MG63 (cell line): ENCODE measurements at regions not wholly inside any gene's neighbourhood (a gene's known extent, or its start where the extent isn't known, plus 50 kb on each side); places are given as distances from the start of the nearest gene placed in this dataset.

ENCODE experiments used
- DNase-seq: peaks from one replicate; pipeline ENCODE4 v3.0.0-alpha.2; 2020
- H3K27me3 ChIP-seq: fragments of 250-450 bp; sonication (Bioruptor Pico); 2 replicates; pipeline ENCODE4 v1.5.1; 2020; ENCODE audit warnings: mild to moderate bottlenecking, moderate library complexity
- H3K36me3 ChIP-seq: fragments of 250-450 bp; sonication (Bioruptor Pico); 2 replicates; pipeline ENCODE4 v1.5.1; 2020; ENCODE audit warnings: mild to moderate bottlenecking, moderate library complexity
- H3K4me3 ChIP-seq: fragments of 250-450 bp; sonication (Bioruptor Pico); 2 replicates; pipeline ENCODE4 v1.5.1; 2020; ENCODE audit warnings: mild to moderate bottlenecking, moderate library complexity
- H3K9me3 ChIP-seq: fragments of 250-450 bp; sonication (Bioruptor Pico); 2 replicates; pipeline ENCODE4 v1.5.1; 2020; ENCODE audit warnings: mild to moderate bottlenecking, moderate library complexity

DNA sequence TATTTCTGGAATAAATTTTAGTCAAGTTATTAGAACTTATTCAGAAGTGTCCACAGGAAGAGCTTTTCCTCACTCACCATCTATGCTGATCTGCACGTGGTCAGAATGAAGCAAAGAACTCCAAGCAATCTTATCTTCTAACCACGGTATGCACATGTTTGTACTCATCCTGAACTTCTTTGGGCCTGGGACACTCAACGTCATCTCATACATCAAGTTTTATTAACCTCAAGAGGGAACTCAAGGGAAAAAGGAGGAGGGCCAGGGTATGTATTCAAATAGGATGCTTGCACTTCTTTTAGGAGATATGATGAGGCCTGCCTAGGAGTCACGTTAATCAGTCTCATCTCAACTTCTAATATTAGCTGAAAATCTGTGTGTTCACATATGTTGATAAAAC is 142.5 kb downstream of the C1orf94 start:
- no peaks in the 10 kb centered on the region for H3K27me3 ChIP-seq
- DNase-seq = no peak
- no peaks in the 10 kb centered on the region for H3K36me3 ChIP-seq
- H3K9me3 ChIP-seq = no peaks in the 10 kb centered on the region
- H3K4me3 ChIP-seq = no peak overlapping the region

DNA sequence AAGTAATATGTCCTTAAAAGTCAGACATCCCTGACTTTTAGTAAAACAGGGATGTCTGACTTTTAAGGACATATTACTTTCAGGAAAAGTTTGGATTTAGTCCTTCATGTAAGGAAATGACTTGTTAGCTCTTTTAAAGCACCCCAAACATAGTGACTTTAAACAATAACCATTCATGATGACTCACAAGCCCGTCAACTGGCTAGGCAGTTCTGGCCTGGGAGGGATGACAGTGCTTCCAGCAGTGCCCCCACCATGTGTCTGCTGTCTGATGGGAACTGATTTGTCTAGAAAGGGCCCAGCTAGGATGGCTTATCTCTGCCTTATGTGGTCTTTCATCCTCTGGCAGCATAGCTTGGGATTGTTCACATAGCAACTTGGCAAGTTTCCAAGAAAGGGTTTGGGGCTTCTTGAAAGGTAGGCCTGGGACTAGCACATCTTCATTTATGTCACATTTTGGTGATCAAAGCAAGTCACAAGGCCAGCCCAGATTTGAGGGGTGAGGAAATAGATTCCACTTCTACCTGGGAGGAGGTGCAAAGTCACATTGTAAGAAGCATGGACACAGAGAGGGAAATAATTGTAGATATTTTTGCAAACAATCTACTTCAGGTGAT is 143.5 kb downstream of the C1orf94 start:
- no peaks in the 10 kb centered on the region for H3K27me3 ChIP-seq
- peak; percentile 12 for DNase-seq
- no peaks in the 10 kb centered on the region for H3K9me3 ChIP-seq
- H3K4me3 ChIP-seq = no peak overlapping the region
- H3K36me3 ChIP-seq = no peaks in the 10 kb centered on the region

DNA sequence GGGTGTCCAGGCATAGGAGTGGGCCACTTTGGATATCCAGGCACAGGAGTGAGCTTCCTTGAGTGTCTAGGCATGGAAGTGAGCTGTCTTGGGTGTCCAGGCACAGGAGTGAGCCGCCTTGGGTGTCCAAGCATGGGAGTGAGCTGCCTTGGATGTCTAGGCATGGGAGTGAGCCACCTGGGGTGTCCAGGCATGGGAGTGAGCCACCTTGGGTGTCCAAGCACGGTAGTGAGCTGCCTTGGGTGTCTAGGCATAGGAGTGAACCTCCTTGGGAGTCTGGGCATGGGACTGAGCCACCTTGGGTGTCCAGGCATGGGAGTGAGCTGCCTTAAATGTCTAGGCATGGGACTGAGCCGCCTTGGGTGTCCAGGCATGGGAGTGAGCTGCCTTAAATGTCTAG is 146.3 kb downstream of the C1orf94 start:
- DNase-seq = no peak
- Histone ChIP-seq H3K9me3 (no peaks in the 10 kb centered on the region), H3K27me3 (no peaks in the 10 kb centered on the region), H3K36me3 (no peaks in the 10 kb centered on the region), H3K4me3 (no peak overlapping the region)

DNA sequence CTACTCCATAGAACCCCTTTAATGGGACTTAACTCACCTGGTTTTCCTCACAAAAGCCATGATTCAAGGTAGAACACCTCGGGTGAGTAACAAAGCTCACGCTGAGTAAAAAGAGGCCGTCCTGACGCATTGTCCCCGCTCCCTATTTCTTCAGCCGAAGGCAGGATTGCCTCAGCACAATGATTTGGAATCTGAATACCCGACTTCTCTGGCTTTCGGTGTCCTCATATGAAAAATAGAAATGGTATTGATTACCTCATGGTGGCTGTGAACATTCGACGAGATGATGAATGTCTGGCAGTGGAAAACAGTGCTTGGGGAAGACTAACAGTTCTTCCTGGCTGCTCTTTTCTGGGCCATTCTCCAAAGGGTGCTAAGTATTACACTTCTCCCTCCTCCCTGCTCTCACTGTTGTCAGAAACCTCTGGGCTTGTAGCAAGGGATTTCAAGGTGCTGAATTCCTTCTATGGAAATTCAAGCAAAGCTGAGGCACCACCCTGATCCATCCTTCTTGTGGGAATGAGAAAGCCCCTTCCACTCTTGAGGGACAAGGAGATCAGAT is 148.3 kb downstream of the C1orf94 start:
- Histone ChIP-seq H3K36me3 (no peaks in the 10 kb centered on the region), H3K9me3 (no peaks in the 10 kb centered on the region), H3K4me3 (no peak overlapping the region), H3K27me3 (no peaks in the 10 kb centered on the region)
- DNase-seq = no peak

DNA sequence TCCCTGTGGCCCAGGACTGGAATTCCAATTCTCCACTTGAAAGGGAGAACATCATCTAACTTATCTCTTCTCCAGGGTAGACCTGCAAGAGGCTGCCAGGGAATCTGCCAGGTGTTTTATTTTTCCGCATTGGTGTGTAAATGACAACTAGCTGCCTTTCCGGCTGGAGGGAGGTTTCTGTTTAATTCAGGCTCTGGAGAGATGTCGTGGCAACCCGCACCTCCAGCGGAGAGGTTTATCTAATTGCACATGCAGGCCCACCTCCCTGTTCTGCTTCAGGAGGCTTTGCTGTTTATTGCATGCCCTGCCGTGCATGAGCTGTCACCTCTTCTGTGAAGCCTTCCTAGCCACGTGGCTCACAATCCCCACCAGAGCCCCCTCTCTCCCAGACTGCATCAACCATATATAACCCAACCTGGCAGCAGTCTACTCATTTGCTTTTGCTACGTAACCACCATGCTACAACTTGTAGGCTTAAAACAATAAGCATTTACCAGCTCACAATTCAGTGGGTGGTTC is 151.6 kb downstream of the C1orf94 start:
- Histone ChIP-seq H3K4me3 (no peak overlapping the region), H3K9me3 (no peaks in the 10 kb centered on the region), H3K27me3 (no peaks in the 10 kb centered on the region), H3K36me3 (no peaks in the 10 kb centered on the region)
- no peak for DNase-seq

DNA sequence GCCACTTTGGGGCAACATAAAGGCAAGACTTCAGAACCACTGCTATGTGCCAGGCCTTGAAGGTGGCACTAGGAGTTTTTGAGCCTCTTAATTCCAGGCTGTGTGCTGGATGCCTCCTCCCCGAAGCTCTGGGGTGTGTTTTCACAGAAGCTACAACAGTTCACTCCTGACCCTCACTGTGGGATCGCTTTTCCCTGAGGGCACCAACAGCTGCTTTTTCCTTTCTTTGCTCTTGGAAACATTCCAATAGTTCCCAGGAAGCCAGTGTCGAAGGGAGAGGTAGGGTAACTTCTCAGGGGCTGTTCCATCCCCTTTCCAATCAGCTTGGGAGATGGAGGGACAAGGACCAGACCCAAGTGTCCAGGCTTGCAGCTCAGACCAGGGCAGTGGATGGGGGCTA is 153.4 kb downstream of the C1orf94 start:
- Histone ChIP-seq H3K9me3 (no peaks in the 10 kb centered on the region), H3K36me3 (no peaks in the 10 kb centered on the region), H3K4me3 (no peak overlapping the region), H3K27me3 (no peaks in the 10 kb centered on the region)
- DNase-seq = no peak

DNA sequence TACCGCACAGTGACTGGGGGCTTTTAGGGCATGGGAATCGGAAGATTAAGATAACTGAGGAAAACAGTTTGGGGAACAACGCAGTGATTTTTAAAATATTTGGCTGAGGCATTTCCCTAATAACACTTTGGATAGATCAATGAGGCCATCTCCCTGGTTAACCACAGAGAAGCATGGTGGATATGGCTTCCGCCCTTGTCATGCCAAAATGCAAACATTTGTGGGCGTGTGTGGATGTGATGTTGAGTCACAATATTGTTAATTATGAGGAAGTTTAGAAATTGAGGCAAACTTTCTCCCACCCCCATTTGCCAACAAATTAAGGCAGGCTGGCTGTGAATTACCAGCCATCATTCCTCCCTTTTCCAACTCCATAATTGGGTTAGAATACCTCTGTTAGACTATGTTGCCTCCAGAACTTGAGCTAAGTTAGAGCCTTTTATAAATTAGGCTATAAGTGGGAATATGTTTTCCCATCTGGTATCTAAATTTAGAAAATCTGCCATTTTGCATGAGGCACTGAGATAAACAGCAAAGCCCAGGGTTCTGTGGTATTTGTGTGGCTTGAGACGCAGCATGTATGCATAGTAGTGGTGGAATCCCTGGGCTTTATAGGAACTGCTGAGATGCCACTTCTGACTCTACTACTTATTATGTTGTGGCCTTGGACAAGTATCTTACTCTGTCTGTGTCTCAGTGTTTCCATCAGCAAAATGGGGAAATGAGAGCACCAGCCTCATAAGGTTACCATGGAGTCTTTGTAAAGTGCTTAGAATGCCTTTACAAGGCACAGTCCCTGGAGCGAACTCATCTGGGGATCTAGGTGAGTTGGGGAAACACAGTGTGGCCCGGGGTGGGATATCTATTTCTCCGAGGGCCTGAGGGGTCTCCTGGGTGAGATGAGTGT is 154.6 kb downstream of the C1orf94 start:
- no peak overlapping the region for H3K4me3 ChIP-seq
- no peaks in the 10 kb centered on the region for H3K36me3 ChIP-seq
- no peaks in the 10 kb centered on the region for H3K9me3 ChIP-seq
- H3K27me3 ChIP-seq = no peaks in the 10 kb centered on the region
- DNase-seq = no peak

DNA sequence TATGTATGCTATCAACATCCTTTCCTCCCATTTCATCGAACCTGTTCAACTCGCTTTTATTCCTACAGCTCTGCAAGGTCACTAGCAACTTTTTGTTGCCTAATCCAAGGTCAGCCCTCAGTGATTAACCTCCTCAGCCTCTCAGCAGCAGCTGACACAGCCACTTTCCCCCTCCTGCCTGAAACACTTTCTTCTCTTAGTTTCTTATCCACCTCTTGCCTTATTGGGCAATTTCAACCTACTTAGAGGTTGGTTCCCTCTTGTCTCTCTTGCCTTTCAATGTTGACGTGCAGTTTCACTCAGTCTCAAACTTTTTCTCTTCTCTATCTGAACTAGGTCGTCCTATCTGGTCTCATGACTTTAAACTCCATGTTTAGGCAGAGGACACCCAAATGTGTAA is 156.3 kb downstream of the C1orf94 start:
- DNase-seq = no peak
- Histone ChIP-seq H3K36me3 (no peaks in the 10 kb centered on the region), H3K9me3 (no peaks in the 10 kb centered on the region), H3K27me3 (no peaks in the 10 kb centered on the region), H3K4me3 (no peak overlapping the region)

DNA sequence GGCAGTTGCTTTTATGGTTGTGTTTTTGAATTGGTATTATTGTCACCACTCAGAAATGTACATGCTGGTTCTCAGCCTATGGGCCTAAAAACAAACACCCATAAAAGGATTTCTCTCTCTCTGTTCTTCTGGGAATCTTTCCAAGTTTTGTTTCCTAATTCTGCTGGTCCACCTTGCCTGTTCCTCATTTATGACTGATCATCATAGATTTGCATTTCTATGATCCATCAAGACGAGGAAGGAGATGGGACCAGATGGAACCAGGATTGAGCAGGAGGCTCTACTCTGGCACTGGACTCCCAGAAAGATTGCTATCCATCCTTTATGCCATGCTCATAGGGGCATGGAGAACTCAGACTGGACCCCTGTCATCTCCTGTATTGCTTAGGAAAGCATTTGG is 162.2 kb downstream of the C1orf94 start:
- no peaks in the 10 kb centered on the region for H3K9me3 ChIP-seq
- H3K27me3 ChIP-seq = no peaks in the 10 kb centered on the region
- H3K4me3 ChIP-seq = no peak overlapping the region
- DNase-seq = no peak
- no peaks in the 10 kb centered on the region for H3K36me3 ChIP-seq

DNA sequence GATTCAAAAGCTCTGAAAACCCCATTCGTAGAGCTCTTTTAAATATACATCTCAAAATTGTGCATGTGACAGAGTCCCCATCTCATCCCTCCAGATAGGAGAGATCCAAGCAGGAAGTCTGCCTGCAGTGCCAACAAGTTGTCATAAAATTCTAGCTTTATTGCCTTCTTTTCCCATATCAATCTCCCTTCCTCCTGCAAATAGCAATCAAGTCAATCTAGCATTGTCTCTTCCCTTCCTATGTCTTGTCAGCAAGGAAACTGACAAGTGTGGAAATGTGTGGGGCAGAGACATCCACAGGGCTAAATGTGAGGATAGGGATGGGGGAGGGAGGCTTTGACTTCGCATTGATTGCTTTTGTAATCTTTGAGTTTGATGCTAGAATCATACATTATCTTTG is 165.2 kb downstream of the C1orf94 start:
- no peak for DNase-seq

DNA sequence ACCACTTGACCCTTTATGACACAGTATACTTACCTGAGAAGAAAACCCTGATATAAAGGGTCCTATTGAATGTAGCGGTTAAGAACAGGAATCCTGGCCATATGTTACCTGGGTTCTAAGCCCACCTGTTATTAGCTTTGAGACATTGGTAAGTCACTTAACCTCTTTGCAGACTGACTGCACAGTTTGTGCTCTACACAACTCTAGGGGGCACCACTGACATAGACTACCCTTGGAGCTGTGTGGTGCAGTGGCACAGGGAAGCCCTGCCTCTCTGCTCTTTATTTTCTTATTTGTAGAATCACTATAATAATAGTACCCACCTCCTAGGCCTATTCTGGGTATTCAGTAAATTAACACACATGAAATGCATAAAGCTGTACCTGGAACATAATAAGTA is 165.6 kb downstream of the C1orf94 start:
- no peaks in the 10 kb centered on the region for H3K9me3 ChIP-seq
- H3K36me3 ChIP-seq = no peaks in the 10 kb centered on the region

More for the DNA sequence above, 165.2 kb downstream of the C1orf94 start:
- no peaks in the 10 kb centered on the region for H3K27me3 ChIP-seq
- no peaks in the 10 kb centered on the region for H3K36me3 ChIP-seq
- H3K9me3 ChIP-seq = no peaks in the 10 kb centered on the region
- no peak overlapping the region for H3K4me3 ChIP-seq

DNA sequence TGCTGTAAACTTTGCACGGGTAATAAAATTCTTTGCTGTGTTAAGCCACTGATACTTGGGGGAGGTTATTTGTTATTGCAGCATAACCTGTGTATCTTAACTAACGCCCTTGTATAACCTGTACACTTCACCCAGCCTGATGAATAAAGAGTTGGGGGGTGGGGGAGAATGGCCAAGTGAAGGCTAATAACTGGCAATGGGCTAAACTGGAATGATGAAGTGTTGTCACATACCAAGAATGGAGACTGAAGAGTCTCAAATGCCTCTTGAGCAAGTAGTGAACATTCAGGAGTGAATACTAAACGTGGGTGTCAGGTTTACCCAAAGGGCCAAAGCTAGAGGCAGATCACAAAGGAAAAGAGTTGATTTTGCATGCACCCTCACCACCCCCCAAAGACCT is 169.4 kb downstream of the C1orf94 start:
- Histone ChIP-seq H3K9me3 (no peaks in the 10 kb centered on the region), H3K36me3 (no peaks in the 10 kb centered on the region), H3K27me3 (no peaks in the 10 kb centered on the region), H3K4me3 (no peak overlapping the region)
- DNase-seq = no peak

More for the DNA sequence above, 165.6 kb downstream of the C1orf94 start:
- Histone ChIP-seq H3K4me3 (no peak overlapping the region), H3K27me3 (no peaks in the 10 kb centered on the region)
- no peak for DNase-seq

DNA sequence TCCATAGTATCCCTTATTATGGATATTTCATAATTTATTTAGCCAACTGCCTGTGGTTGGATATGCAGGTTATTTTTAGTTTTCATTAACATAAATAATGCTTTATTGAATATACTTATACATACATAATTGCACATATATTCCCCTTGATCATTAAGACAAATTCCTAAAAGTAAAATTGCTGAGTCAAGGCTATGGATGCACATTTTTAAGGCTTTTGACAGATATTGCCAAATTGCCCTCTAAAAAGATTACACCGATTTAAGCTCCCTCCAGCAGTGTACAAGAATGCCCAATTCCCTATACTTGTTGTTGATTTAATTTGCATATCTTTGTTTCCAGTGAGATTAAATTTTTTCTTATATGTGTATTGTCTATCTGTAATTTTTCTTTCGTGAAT is 176.7 kb downstream of the C1orf94 start:
- Histone ChIP-seq H3K27me3 (no peaks in the 10 kb centered on the region), H3K9me3 (no peaks in the 10 kb centered on the region), H3K4me3 (no peak overlapping the region), H3K36me3 (no peaks in the 10 kb centered on the region)
- DNase-seq = no peak

DNA sequence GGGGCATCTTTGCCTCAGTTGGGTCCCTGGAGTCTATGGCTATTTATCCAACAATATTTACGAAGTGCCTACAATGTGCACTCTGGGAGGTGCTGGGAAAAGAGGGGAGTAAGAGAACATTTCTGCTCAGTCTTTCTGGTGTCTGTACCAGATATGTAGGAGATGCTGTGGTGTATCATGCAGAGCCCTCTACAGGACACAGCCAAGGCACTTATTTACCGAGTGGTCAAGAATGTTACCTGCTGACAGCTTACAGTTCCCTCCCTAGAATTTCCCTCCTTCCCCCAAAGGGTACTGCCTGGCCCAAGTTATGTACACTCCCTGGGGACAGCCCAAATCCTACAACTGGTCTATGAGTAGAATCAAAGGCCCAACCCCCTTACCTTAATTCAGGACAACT is 177.7 kb downstream of the C1orf94 start:
- H3K4me3 ChIP-seq = no peak overlapping the region
- no peaks in the 10 kb centered on the region for H3K9me3 ChIP-seq
- H3K36me3 ChIP-seq = no peaks in the 10 kb centered on the region
- no peaks in the 10 kb centered on the region for H3K27me3 ChIP-seq
- DNase-seq = no peak

DNA sequence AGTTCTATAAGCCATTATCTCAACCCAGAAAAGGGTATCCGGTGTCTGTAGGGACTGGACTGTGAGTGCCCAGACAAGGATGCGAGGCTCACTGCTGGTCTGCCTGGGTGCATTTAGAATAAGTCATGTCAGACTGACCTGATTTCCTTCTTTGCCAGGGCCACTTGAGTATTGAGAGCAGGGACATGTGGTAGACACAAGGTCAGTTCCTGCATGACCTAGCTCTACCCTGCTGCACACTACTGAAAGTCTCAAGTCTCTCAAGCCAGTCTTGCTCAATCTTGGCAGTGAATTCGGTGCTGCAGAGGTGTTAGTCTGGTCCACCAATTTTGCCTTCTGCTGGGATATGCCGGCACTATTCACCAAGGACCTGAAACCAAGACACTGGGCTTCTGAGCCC is 180.1 kb downstream of the C1orf94 start:
- no peak for DNase-seq
- Histone ChIP-seq H3K36me3 (no peaks in the 10 kb centered on the region), H3K4me3 (no peak overlapping the region), H3K9me3 (no peaks in the 10 kb centered on the region), H3K27me3 (no peaks in the 10 kb centered on the region)

DNA sequence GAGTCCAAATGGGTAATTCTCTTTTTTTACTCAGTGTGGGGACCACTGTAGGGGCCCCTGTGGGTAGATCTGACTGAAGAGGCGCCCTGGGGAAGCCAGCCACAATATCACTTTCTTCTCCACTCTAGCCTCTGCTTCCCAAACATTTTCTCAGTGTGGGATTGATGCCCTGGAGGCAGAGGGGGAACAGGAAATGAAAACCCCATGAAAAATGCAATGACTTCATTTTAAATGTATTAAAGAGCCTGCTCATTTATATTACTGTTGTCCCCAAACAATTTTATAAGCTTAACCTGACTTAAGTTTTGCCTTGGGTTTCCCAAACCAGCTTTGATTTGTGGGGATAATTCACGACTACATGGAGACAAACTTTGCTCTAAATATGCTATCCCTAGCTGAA is 181.9 kb downstream of the C1orf94 start:
- Histone ChIP-seq H3K4me3 (no peak overlapping the region), H3K9me3 (no peaks in the 10 kb centered on the region), H3K36me3 (no peaks in the 10 kb centered on the region), H3K27me3 (no peaks in the 10 kb centered on the region)
- no peak for DNase-seq

DNA sequence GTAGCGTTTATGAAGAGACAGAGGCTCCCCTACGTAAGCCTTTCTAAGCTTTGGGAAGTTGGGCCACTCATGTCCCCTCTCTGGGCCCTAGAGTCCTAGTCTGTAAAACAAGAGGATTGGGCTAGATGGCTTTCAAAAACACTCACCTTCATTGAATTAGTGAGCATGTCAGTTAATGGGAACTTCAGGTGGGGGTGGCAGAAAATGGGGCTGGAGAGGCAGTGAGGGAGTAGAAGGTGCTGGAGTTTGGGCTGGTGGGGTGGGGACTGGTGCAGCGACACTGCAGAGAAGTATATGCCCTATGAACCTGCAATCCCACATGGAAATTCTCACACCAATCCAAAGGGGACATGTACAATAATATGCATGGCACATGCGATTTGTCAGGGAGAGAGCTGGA is 182.7 kb downstream of the C1orf94 start:
- Histone ChIP-seq H3K27me3 (no peaks in the 10 kb centered on the region), H3K4me3 (no peak overlapping the region)

DNA sequence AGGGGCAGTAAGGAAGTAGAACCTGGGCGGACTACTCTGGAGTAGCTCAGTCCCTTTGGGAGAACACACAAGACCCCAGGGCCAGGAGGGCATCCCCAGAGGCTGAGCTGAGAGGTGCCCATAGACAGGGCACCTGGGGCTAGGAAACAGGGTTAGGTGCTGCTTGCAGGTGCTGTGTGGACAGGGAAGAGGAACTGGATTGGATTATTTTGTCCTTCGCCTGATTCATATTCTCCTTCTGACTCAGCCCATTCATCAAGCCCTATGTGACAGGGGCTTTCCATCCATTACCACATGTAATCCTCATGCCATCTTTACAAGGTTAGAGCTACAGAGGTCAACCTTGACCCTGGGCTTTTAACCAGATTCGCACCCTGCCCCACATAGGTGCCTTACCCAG is 183.9 kb downstream of the C1orf94 start:
- Histone ChIP-seq H3K9me3 (no peaks in the 10 kb centered on the region), H3K27me3 (no peaks in the 10 kb centered on the region)
- no peak for DNase-seq

More for the DNA sequence above, 182.7 kb downstream of the C1orf94 start:
- Histone ChIP-seq H3K9me3 (no peaks in the 10 kb centered on the region), H3K36me3 (no peaks in the 10 kb centered on the region)
- no peak for DNase-seq

More for the DNA sequence above, 183.9 kb downstream of the C1orf94 start:
- Histone ChIP-seq H3K36me3 (no peaks in the 10 kb centered on the region), H3K4me3 (no peak overlapping the region)
